WTC11 (cell line): ENCODE measurements at regions not wholly inside any gene's neighbourhood (a gene's known extent, or its start where the extent isn't known, plus 50 kb on each side); places are given as distances from the start of the nearest gene placed in this dataset.

Experiments used
- ATAC-seq: fragments of 200-7000 bp; cut with Tn5 transposase; 2 replicates; pipeline ENCODE4 v1.10.0; 2021; ENCODE audit warnings: mild to moderate bottlenecking, moderate library complexity
- CTCF ChIA-PET: fragments of 300-600 bp; sonication (Branson Sonifier 250); formaldehyde crosslinking; loops from one replicate; lab custom pipeline; 2021; ENCODE audit warnings: antibody characterized with exemption; lab: Charles Lee
- POLR2A ChIA-PET: fragments of 350-600 bp; sonication (Branson Sonifier 250); formaldehyde crosslinking; loops from one replicate; lab custom pipeline; 2021; ENCODE audit warnings: antibody characterized with exemption; lab: Charles Lee
- DNase-seq: peaks from one replicate; pipeline ENCODE4 v3.0.0; 2021; ENCODE audit warnings: low spot score
- H3K27ac Mint-ChIP-seq: 2 replicates; pipeline ENCODE4 v1.8.0; 2021; ENCODE audit warnings: mixed read lengths
- H3K27me3 Mint-ChIP-seq: 2 replicates; pipeline ENCODE4 v1.8.0; 2021; ENCODE audit warnings: low read depth, mild to moderate bottlenecking, moderate library complexity, mixed read lengths
- H3K36me3 Mint-ChIP-seq: 2 replicates; pipeline ENCODE4 v1.8.0; 2021; ENCODE audit warnings: mixed read lengths
- H3K4me1 Mint-ChIP-seq: 2 replicates; pipeline ENCODE4 v1.8.0; 2022; ENCODE audit warnings: mixed read lengths
- H3K4me3 Mint-ChIP-seq: 2 replicates; pipeline ENCODE4 v1.8.0; 2021; ENCODE audit warnings: mild to moderate bottlenecking, moderate library complexity, mixed read lengths
- H3K9me3 Mint-ChIP-seq: 2 replicates; pipeline ENCODE4 v1.8.0; 2021; ENCODE audit warnings: mixed read lengths
- ATF1 ChIP-seq: sonication (generic); formaldehyde crosslinking; IDR thresholded peaks from 2 replicates; pipeline ENCODE4 v1.8.1; 2023; ENCODE audit warnings: mild to moderate bottlenecking, moderate library complexity, missing genetic modification reagents
- MYBL2 ChIP-seq: sonication (generic); formaldehyde crosslinking; IDR thresholded peaks from 2 replicates; pipeline ENCODE4 v1.8.1; 2023; ENCODE audit warnings: mild to moderate bottlenecking, moderate library complexity, missing genetic modification reagents
- RORB ChIP-seq: fragments of 250-450 bp; sonication (Bioruptor Pico); IDR thresholded peaks from 2 replicates; pipeline ENCODE4 v1.9.0; 2021; ENCODE audit warnings: mild to moderate bottlenecking
- TCF7 ChIP-seq: sonication (generic); formaldehyde crosslinking; IDR thresholded peaks from 2 replicates; pipeline ENCODE4 v1.8.0; 2022; ENCODE audit warnings: mild to moderate bottlenecking, low read depth, missing genetic modification reagents, moderate library complexity
- ZNF263 ChIP-seq: sonication (generic); formaldehyde crosslinking; IDR thresholded peaks from 2 replicates; pipeline ENCODE4 v1.8.1; 2022; ENCODE audit warnings: low read depth, mild to moderate bottlenecking, moderate library complexity, missing genetic modification reagents
- ZNF317 ChIP-seq: sonication (generic); formaldehyde crosslinking; IDR thresholded peaks from 2 replicates; pipeline ENCODE4 v1.8.1; 2023; ENCODE audit warnings: low read depth, mild to moderate bottlenecking, moderate library complexity, missing genetic modification reagents, borderline replicate concordance
- ZNF423 ChIP-seq: fragments of 250-450 bp; sonication (Bioruptor Pico); IDR thresholded peaks from 2 replicates; pipeline ENCODE4 v2.1.2; 2022; ENCODE audit warnings: mild to moderate bottlenecking, moderate library complexity
- TF ChIP-seq, protein P1 (sequence below): sonication (generic); formaldehyde crosslinking; IDR thresholded peaks from 2 replicates; pipeline ENCODE4 v1.8.1; 2022; ENCODE audit warnings: low read depth, missing genetic modification reagents, borderline replicate concordance
- TF ChIP-seq, protein P2 (sequence below): sonication (generic); formaldehyde crosslinking; IDR thresholded peaks from 2 replicates; pipeline ENCODE4 v1.8.1; 2022; ENCODE audit warnings: low read depth, mild to moderate bottlenecking, moderate library complexity, missing genetic modification reagents, borderline replicate concordance
- TF ChIP-seq, protein P3 (sequence below): sonication (generic); formaldehyde crosslinking; IDR thresholded peaks from 2 replicates; pipeline ENCODE4 v1.8.0; 2023; ENCODE audit warnings: mild to moderate bottlenecking, missing genetic modification reagents
- TF ChIP-seq, protein P4 (sequence below): fragments of 250-450 bp; sonication (Bioruptor Pico); IDR thresholded peaks from 2 replicates; pipeline ENCODE4 v1.9.0; 2021; ENCODE audit warnings: mild to moderate bottlenecking
- TF ChIP-seq, protein P5 (sequence below): sonication (generic); formaldehyde crosslinking; IDR thresholded peaks from 2 replicates; pipeline ENCODE4 v1.8.0; 2022; ENCODE audit warnings: mild to moderate bottlenecking, missing genetic modification reagents
- TF ChIP-seq, protein P6 (sequence below): sonication (generic); formaldehyde crosslinking; IDR thresholded peaks from 2 replicates; pipeline ENCODE4 v1.8.1; 2023; ENCODE audit warnings: mild to moderate bottlenecking, missing genetic modification reagents
- TF ChIP-seq, protein P7 (sequence below): sonication (generic); formaldehyde crosslinking; IDR thresholded peaks from 2 replicates; pipeline ENCODE4 v1.8.1; 2023; ENCODE audit warnings: mild to moderate bottlenecking, missing genetic modification reagents
- TF ChIP-seq, protein P8 (sequence below): fragments of 250-450 bp; sonication (Bioruptor Pico); IDR thresholded peaks from 2 replicates; pipeline ENCODE4 v1.9.0; 2021; ENCODE audit warnings: moderate library complexity, mild to moderate bottlenecking, inconsistent platforms, borderline replicate concordance

DNA sequence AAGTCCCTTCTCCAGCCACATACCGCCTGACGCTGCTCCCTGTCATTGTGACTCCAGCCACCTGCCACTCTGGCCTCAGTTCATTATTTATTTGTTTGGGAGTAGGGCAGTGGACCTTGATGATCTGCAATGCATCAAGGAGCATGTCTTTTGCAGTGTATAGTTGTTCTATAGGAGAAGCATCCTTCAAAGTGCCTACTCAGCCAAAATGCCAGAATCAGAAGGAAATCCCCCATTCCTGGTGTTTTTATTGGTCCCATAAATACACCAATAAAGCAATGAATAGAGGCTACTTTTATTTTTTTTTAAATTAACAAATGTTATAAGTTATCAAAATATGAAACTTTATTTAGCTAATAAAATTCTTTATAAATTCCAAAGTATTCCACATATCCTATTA, 123.8 kb upstream of the NSMCE3 start:
- TF ChIP-seq, protein P1, sequence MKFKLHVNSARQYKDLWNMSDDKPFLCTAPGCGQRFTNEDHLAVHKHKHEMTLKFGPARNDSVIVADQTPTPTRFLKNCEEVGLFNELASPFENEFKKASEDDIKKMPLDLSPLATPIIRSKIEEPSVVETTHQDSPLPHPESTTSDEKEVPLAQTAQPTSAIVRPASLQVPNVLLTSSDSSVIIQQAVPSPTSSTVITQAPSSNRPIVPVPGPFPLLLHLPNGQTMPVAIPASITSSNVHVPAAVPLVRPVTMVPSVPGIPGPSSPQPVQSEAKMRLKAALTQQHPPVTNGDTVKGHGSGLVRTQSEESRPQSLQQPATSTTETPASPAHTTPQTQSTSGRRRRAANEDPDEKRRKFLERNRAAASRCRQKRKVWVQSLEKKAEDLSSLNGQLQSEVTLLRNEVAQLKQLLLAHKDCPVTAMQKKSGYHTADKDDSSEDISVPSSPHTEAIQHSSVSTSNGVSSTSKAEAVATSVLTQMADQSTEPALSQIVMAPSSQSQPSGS (CRISPR knock-in tag): no peak
- TF ChIP-seq, protein P2, sequence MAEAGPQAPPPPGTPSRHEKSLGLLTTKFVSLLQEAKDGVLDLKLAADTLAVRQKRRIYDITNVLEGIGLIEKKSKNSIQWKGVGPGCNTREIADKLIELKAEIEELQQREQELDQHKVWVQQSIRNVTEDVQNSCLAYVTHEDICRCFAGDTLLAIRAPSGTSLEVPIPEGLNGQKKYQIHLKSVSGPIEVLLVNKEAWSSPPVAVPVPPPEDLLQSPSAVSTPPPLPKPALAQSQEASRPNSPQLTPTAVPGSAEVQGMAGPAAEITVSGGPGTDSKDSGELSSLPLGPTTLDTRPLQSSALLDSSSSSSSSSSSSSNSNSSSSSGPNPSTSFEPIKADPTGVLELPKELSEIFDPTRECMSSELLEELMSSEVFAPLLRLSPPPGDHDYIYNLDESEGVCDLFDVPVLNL (CRISPR knock-in tag): no peak
- TF ChIP-seq, protein P3, sequence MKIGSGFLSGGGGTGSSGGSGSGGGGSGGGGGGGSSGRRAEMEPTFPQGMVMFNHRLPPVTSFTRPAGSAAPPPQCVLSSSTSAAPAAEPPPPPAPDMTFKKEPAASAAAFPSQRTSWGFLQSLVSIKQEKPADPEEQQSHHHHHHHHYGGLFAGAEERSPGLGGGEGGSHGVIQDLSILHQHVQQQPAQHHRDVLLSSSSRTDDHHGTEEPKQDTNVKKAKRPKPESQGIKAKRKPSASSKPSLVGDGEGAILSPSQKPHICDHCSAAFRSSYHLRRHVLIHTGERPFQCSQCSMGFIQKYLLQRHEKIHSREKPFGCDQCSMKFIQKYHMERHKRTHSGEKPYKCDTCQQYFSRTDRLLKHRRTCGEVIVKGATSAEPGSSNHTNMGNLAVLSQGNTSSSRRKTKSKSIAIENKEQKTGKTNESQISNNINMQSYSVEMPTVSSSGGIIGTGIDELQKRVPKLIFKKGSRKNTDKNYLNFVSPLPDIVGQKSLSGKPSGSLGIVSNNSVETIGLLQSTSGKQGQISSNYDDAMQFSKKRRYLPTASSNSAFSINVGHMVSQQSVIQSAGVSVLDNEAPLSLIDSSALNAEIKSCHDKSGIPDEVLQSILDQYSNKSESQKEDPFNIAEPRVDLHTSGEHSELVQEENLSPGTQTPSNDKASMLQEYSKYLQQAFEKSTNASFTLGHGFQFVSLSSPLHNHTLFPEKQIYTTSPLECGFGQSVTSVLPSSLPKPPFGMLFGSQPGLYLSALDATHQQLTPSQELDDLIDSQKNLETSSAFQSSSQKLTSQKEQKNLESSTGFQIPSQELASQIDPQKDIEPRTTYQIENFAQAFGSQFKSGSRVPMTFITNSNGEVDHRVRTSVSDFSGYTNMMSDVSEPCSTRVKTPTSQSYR (CRISPR knock-in tag): no peak
- POLR2A ChIA-PET: no interaction called here
- CTCF ChIA-PET: no interaction called here
- Mint-ChIP-seq H3K4me1 (peaks cover 5% of the 10 kb centered on the region), H3K4me3 (no peak overlapping the region), H3K9me3 (peaks cover 12% of the 10 kb centered on the region), H3K27ac (no peak overlapping the region), H3K27me3 (no peaks in the 10 kb centered on the region), H3K36me3 (peaks cover 9% of the 10 kb centered on the region)
- ATAC-seq (no peak), DNase-seq (no peak)

DNA sequence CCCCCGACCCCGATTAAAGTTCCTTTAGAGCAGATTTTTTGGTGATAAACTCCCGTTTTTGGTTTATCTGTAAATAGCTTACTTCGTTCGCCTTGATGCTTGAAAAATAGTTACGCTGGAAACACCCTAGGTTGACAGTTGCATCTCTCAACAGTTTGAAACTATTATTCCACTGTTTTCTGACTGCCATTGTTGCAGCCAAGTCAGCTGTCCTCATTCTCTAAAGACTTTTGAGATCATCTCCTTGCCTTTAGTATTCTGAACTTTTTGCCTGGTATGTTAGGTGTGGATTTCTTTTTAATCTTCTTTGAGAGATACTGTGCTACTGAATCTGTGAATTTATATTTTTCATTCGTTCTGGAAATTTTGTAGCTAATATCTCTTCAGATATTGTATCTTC, 122.7 kb upstream of the NSMCE3 start:
- ChIA-PET POLR2A (no interaction called here), CTCF (no interaction called here)
- H3K27ac Mint-ChIP-seq: no peak overlapping the region
- ATAC-seq (no peak), DNase-seq (no peak)
- peaks cover 11% of the 10 kb centered on the region for H3K36me3 Mint-ChIP-seq
- no peak overlapping the region for H3K4me3 Mint-ChIP-seq
- H3K9me3 Mint-ChIP-seq: peaks cover 15% of the 10 kb centered on the region
- H3K27me3 Mint-ChIP-seq: no peaks in the 10 kb centered on the region
- TF ChIP-seq ZNF317 (CRISPR knock-in tag) (peak; percentile 84), ZNF263 (CRISPR knock-in tag) (no peak)
- no peaks in the 10 kb centered on the region for H3K4me1 Mint-ChIP-seq

DNA sequence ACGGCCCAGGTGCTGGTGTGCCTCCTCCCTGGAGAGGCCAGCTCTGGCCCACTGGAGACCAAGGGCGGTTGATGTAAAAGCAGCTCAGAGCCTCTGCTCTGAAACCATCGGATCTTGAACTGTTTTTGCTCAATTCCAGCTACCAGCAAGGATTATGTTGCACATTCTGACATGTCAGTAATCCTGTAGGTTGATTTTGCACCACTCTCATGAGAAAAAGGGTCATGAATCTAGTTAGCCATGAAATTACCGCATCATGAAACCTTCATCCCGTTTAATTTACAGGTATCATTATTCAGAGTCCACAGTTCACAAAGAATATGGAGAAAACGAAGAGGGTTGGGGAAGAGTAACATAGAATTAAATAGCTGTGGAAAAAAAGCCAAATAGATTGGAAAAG, 120.4 kb upstream of the NSMCE3 start:
- DNase-seq: no peak
- Mint-ChIP-seq H3K27me3 (no peaks in the 10 kb centered on the region), H3K27ac (no peak overlapping the region), H3K4me3 (no peak overlapping the region), H3K36me3 (peaks cover 11% of the 10 kb centered on the region), H3K9me3 (peaks cover 15% of the 10 kb centered on the region), H3K4me1 (no peaks in the 10 kb centered on the region)
- POLR2A ChIA-PET: no interaction called here
- no peak for ATAC-seq
- CTCF ChIA-PET: no interaction called here
- TF ChIP-seq, protein P4, sequence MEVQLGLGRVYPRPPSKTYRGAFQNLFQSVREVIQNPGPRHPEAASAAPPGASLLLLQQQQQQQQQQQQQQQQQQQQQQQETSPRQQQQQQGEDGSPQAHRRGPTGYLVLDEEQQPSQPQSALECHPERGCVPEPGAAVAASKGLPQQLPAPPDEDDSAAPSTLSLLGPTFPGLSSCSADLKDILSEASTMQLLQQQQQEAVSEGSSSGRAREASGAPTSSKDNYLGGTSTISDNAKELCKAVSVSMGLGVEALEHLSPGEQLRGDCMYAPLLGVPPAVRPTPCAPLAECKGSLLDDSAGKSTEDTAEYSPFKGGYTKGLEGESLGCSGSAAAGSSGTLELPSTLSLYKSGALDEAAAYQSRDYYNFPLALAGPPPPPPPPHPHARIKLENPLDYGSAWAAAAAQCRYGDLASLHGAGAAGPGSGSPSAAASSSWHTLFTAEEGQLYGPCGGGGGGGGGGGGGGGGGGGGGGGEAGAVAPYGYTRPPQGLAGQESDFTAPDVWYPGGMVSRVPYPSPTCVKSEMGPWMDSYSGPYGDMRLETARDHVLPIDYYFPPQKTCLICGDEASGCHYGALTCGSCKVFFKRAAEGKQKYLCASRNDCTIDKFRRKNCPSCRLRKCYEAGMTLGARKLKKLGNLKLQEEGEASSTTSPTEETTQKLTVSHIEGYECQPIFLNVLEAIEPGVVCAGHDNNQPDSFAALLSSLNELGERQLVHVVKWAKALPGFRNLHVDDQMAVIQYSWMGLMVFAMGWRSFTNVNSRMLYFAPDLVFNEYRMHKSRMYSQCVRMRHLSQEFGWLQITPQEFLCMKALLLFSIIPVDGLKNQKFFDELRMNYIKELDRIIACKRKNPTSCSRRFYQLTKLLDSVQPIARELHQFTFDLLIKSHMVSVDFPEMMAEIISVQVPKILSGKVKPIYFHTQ (CRISPR knock-in tag): no peak
- no peak for TF ChIP-seq MYBL2 (CRISPR knock-in tag)
- no peak for TF ChIP-seq ZNF423
- TF ChIP-seq, protein P5, sequence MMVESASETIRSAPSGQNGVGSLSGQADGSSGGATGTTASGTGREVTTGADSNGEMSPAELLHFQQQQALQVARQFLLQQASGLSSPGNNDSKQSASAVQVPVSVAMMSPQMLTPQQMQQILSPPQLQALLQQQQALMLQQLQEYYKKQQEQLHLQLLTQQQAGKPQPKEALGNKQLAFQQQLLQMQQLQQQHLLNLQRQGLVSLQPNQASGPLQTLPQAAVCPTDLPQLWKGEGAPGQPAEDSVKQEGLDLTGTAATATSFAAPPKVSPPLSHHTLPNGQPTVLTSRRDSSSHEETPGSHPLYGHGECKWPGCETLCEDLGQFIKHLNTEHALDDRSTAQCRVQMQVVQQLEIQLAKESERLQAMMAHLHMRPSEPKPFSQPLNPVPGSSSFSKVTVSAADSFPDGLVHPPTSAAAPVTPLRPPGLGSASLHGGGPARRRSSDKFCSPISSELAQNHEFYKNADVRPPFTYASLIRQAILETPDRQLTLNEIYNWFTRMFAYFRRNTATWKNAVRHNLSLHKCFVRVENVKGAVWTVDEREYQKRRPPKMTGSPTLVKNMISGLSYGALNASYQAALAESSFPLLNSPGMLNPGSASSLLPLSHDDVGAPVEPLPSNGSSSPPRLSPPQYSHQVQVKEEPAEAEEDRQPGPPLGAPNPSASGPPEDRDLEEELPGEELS: no peak
- TF ChIP-seq TCF7 (CRISPR knock-in tag): no peak
- no peak for TF ChIP-seq ATF1 (CRISPR knock-in tag)
- TF ChIP-seq, protein P6, sequence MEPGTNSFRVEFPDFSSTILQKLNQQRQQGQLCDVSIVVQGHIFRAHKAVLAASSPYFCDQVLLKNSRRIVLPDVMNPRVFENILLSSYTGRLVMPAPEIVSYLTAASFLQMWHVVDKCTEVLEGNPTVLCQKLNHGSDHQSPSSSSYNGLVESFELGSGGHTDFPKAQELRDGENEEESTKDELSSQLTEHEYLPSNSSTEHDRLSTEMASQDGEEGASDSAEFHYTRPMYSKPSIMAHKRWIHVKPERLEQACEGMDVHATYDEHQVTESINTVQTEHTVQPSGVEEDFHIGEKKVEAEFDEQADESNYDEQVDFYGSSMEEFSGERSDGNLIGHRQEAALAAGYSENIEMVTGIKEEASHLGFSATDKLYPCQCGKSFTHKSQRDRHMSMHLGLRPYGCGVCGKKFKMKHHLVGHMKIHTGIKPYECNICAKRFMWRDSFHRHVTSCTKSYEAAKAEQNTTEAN (CRISPR knock-in tag): no peak
- TF ChIP-seq, protein P7, sequence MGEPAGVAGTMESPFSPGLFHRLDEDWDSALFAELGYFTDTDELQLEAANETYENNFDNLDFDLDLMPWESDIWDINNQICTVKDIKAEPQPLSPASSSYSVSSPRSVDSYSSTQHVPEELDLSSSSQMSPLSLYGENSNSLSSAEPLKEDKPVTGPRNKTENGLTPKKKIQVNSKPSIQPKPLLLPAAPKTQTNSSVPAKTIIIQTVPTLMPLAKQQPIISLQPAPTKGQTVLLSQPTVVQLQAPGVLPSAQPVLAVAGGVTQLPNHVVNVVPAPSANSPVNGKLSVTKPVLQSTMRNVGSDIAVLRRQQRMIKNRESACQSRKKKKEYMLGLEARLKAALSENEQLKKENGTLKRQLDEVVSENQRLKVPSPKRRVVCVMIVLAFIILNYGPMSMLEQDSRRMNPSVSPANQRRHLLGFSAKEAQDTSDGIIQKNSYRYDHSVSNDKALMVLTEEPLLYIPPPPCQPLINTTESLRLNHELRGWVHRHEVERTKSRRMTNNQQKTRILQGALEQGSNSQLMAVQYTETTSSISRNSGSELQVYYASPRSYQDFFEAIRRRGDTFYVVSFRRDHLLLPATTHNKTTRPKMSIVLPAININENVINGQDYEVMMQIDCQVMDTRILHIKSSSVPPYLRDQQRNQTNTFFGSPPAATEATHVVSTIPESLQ (CRISPR knock-in tag): no peak
- no peak for TF ChIP-seq RORB (CRISPR knock-in tag)
- TF ChIP-seq, protein P8, sequence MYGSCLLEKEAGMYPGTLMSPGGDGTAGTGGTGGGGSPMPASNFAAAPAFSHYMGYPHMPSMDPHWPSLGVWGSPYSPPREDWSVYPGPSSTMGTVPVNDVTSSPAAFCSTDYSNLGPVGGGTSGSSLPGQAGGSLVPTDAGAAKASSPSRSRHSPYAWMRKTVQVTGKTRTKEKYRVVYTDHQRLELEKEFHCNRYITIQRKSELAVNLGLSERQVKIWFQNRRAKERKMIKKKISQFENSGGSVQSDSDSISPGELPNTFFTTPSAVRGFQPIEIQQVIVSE (CRISPR knock-in tag): no peak
- TF ChIP-seq, protein P1 (CRISPR knock-in tag): no peak
